ENCODE measurements at regions not wholly inside any gene's neighbourhood (a gene's known extent, or its start where the extent isn't known, plus 50 kb on each side); places are given as distances from the start of the nearest gene placed in this dataset.

DNA sequence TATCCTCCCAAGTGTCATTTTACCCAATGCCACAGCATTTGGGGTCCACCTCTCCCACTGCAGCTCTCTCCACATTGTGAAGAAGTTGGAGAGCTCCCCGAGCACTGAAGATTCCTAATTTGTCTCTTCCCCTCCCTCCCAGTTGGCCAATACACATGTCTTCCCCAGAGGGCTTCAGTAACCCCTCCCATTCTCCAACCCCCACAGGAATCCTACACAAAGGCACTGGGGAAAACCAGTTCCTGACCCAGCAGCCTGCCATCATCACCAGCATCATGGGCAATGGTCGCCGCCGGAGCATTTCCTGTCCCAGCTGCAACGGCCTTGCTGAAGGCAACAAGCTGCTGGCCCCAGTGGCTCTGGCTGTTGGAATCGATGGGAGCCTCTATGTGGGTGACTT lies 87.3 kb upstream of the WWC1 start:
- 60% methylated on average over 1 of the region's 6 CpGs for WGBS (ENCODE audit: insufficient coverage, low coverage, low lambda C conversion rate, missing lambda C conversion rate)
- TF ChIP-seq, protein P1, sequence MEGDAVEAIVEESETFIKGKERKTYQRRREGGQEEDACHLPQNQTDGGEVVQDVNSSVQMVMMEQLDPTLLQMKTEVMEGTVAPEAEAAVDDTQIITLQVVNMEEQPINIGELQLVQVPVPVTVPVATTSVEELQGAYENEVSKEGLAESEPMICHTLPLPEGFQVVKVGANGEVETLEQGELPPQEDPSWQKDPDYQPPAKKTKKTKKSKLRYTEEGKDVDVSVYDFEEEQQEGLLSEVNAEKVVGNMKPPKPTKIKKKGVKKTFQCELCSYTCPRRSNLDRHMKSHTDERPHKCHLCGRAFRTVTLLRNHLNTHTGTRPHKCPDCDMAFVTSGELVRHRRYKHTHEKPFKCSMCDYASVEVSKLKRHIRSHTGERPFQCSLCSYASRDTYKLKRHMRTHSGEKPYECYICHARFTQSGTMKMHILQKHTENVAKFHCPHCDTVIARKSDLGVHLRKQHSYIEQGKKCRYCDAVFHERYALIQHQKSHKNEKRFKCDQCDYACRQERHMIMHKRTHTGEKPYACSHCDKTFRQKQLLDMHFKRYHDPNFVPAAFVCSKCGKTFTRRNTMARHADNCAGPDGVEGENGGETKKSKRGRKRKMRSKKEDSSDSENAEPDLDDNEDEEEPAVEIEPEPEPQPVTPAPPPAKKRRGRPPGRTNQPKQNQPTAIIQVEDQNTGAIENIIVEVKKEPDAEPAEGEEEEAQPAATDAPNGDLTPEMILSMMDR (IDR thresholded peaks at IDR 0.05) = no peak
- TF ChIP-seq POLR2A (IDR thresholded peaks at IDR 0.05) = no peak
- no peak overlapping the region for H3K27ac ChIP-seq
- intact Hi-C loops (cut with DNase I) = no loop called here
- ATAC-seq (no peak), DNase-seq (no peak)
- no peaks in the 10 kb centered on the region for H3K36me3 ChIP-seq
- no peaks in the 10 kb centered on the region for H3K9me3 ChIP-seq
- no peaks in the 10 kb centered on the region for H3K4me1 ChIP-seq
- no peaks in the 10 kb centered on the region for H3K27me3 ChIP-seq
- H3K4me3 ChIP-seq = no peak overlapping the region

DNA sequence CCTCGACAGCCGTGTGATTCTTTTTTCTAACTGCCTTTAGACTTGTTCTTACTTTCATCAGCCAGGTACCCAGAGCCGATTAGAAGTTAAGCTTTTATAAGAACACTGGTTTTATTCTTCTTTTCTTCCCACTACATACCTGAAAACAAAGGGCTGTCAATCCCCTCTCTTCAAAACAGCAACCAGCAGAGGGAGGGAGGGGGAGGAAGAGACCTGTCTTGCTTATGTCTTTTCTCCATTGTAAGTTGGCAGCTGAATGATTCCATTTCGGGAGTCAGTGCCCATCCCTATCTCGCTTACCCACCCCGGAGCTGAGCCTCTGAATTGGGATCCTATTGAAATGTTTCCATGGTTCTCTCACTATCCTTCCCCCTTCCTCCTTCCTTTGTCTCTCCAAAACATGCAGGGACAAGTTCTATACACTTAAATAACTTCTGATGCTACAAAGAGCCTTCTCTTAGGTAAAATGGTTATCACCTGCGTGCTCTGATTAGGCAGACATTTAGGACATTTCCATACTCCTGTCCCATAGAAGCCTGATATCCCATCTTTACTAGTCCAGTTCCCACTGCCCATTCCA lies 83.9 kb upstream of the WWC1 start:
- ATAC-seq (no peak), DNase-seq (no peak)
- Histone ChIP-seq H3K4me1 (no peaks in the 10 kb centered on the region), H3K27ac (no peak overlapping the region), H3K9me3 (no peaks in the 10 kb centered on the region), H3K36me3 (no peaks in the 10 kb centered on the region), H3K4me3 (no peak overlapping the region), H3K27me3 (no peaks in the 10 kb centered on the region)
- intact Hi-C loops (cut with DNase I) = no loop called here
- TF ChIP-seq, protein P1 (IDR thresholded peaks at IDR 0.05) = no peak
- TF ChIP-seq POLR2A (IDR thresholded peaks at IDR 0.05) = no peak
- 85% methylated on average over 7 of the region's 7 CpGs for WGBS (ENCODE audit: insufficient coverage, low coverage, low lambda C conversion rate, missing lambda C conversion rate)

DNA sequence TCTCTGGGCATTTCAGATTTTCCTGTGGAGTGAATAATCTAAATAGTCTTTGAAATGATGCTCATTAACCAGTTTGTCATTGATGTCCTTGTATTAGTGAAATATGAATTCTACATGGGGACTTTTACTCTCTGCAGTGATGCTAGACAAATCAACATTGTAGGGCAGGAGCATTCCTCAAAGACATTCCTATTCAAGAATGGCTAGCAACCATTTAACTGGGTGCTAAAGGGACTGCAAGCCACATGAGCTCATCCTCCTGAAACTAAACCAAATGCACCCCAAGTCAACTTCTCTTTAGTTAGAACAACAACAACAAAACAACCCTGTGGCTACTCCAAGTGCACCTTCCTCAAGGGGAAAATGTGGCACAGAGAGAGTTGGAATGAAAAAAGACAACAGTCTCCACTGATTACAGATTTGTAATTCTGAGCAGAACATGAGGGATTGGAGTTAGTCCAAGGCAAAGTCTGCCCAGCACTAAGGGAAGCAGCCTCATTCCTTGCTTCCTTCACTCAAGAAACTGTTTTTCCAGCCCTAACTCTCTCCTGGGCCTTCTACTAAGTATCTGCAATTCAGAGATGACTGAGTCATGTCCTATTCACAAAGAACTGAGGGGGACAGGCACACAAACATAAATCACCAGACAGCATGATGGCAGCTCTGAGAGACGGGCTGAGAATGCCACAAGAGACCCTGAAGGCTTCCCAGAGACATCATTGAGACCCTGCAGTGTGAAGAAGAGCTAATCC lies 82.0 kb upstream of the WWC1 start:
- TF ChIP-seq, protein P1 (IDR thresholded peaks at IDR 0.05) = no peak
- no peak for TF ChIP-seq POLR2A (IDR thresholded peaks at IDR 0.05)

DNA sequence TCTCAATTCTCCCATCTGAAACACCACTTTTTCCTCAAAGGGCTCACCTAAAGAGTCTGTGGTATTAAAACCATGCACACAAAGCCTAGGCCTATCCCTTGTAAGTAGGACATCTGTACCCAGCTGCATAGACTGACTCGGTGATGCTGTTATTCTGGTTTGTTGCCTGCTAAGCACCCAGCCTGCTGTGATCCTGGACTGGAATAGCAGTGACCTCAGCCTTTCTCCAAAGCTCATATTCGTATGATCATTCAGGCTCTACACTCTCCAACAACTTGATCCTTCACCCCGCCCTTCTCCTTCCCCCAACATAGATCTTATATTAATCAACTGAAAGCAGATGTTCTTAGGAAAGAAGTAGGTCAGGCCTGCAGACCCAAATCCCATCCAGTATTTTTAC lies 81.4 kb upstream of the WWC1 start:
- H3K9me3 ChIP-seq = no peaks in the 10 kb centered on the region
- TF ChIP-seq, protein P1 (IDR thresholded peaks at IDR 0.05) = no peak
- ATAC-seq (no peak), DNase-seq (no peak)
- H3K4me3 ChIP-seq = no peak overlapping the region
- WGBS (ENCODE audit: insufficient coverage, low coverage, low lambda C conversion rate, missing lambda C conversion rate) = 83% methylated on average over 3 of the region's 3 CpGs
- no peak overlapping the region for H3K27ac ChIP-seq
- H3K4me1 ChIP-seq = no peaks in the 10 kb centered on the region
- no peaks in the 10 kb centered on the region for H3K36me3 ChIP-seq
- intact Hi-C loops (cut with DNase I) = no loop called here
- no peaks in the 10 kb centered on the region for H3K27me3 ChIP-seq

More for the DNA sequence above, 82.0 kb upstream of the WWC1 start:
- no peaks in the 10 kb centered on the region for H3K4me1 ChIP-seq
- H3K9me3 ChIP-seq = no peaks in the 10 kb centered on the region
- H3K27ac ChIP-seq = no peak overlapping the region
- no peaks in the 10 kb centered on the region for H3K27me3 ChIP-seq
- ATAC-seq (no peak), DNase-seq (no peak)
- WGBS (ENCODE audit: insufficient coverage, low coverage, low lambda C conversion rate, missing lambda C conversion rate) = 57% methylated on average over 1 of the region's 1 CpG
- H3K36me3 ChIP-seq = no peaks in the 10 kb centered on the region
- intact Hi-C loops (cut with DNase I) = no loop called here
- H3K4me3 ChIP-seq = no peak overlapping the region
